ENCODE measurements at regions not wholly inside any gene's neighbourhood (a gene's known extent, or its start where the extent isn't known, plus 50 kb on each side); places are given as distances from the start of the nearest gene placed in this dataset.

DNA sequence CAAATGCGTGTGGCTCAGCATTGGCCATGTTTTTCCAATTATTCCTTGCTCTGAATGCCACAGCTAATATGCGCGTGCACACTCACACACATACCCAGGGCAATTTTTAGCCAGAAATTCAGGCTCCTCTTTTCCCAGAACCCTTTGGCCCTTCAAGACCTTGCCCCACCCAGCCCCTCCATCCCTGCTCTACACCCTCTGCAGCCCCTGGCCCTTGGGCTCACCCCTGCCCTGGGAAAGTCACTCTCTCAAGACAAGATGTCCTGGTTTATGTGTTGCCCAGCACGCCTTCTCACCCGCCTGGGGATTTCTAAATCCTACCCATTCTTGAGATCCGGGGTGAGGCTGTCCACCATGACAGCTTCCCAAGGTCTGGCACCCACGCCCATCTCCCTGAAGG lies 319.7 kb downstream of the CYP26B1 start:
- TF ChIP-seq CTCF (IDR thresholded peaks at IDR 0.05): no peak
- TF ChIP-seq POLR2A (IDR thresholded peaks at IDR 0.05): no peak
